KMS-11 (cell line): ENCODE measurements at regions not wholly inside any gene's neighbourhood (a gene's known extent, or its start where the extent isn't known, plus 50 kb on each side); places are given as distances from the start of the nearest gene placed in this dataset.

ENCODE experiments used
- H2AFZ ChIP-seq: fragments of 200-600 bp; sonication (generic); 2 replicates; pipeline ENCODE4 v1.6.1; 2016; ENCODE audit warnings: antibody characterized with exemption, mixed run types, low read depth
- H3K27ac ChIP-seq: fragments of 200-600 bp; sonication (generic); 2 replicates; pipeline ENCODE4 v1.6.1; 2016; ENCODE audit warnings: mild to moderate bottlenecking, mixed run types
- H3K27me3 ChIP-seq: fragments of 200-600 bp; sonication (generic); 2 replicates; pipeline ENCODE4 v1.6.1; 2017; ENCODE audit warnings: mild to moderate bottlenecking, low read depth, mixed run types, moderate library complexity; ENCODE audit not compliant: insufficient read depth
- H3K36me3 ChIP-seq: fragments of 200-600 bp; sonication (generic); 2 replicates; pipeline ENCODE4 v1.6.1; 2017; ENCODE audit warnings: mild to moderate bottlenecking, mixed run types; ENCODE audit not compliant: insufficient read depth
- H3K4me1 ChIP-seq: fragments of 200-600 bp; sonication (generic); 2 replicates; pipeline ENCODE4 v1.6.1; 2016; ENCODE audit warnings: mild to moderate bottlenecking, low read depth, mixed run types; ENCODE audit not compliant: poor library complexity, severe bottlenecking
- H3K4me2 ChIP-seq: fragments of 200-600 bp; sonication (generic); 2 replicates; pipeline ENCODE4 v1.7.0; 2016; ENCODE audit warnings: mild to moderate bottlenecking, mixed run types
- H3K4me3 ChIP-seq: fragments of 200-600 bp; sonication (generic); IDR thresholded peaks from 2 replicates; pipeline ENCODE4 v1.6.1; 2017; ENCODE audit warnings: low read depth, low read length, mixed read lengths; ENCODE audit not compliant: insufficient read depth
- H3K79me2 ChIP-seq: fragments of 200-600 bp; sonication (generic); 2 replicates; pipeline ENCODE4 v1.6.1; 2016; ENCODE audit warnings: low read depth, mixed run types; ENCODE audit not compliant: insufficient read depth
- H3K9ac ChIP-seq: fragments of 200-600 bp; sonication (generic); 2 replicates; pipeline ENCODE4 v1.6.1; 2016; ENCODE audit warnings: mild to moderate bottlenecking, mixed run types
- H4K20me1 ChIP-seq: fragments of 200-600 bp; sonication (generic); 2 replicates; pipeline ENCODE4 v1.6.1; 2016; ENCODE audit warnings: mild to moderate bottlenecking, mixed run types; ENCODE audit not compliant: insufficient read depth
- CTCF ChIP-seq: fragments of 200-600 bp; sonication (generic); conservative IDR thresholded peaks from 2 replicates; pipeline ENCODE4 v1.6.1; 2017; ENCODE audit warnings: low read depth, mild to moderate bottlenecking, antibody characterized with exemption, low read length, moderate library complexity, mixed read lengths

DNA sequence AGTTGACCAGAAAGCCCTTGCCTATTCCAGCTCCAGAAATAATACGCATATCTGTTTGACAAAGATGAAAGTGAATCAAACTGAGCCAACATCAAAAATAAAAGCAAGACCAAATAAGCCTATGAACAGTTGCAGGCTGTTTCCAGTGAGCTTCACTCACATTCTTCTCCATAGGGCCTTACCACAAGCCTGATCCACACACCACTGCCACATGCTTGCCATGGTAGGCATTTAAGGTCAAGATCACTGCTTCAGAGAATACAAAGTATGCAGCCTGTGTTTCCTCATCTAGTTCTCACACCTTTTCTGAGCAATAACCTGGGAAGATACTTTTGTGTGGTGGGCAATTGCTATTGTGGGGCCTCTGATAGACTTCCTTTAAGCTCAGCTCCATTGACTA lies 1060.2 kb downstream of the CDH11 start:
- Histone ChIP-seq H3K4me2 (no peak overlapping the region), H3K4me3 (no peak overlapping the region), H3K36me3 (no peaks in the 10 kb centered on the region), H3K4me1 (no peaks in the 10 kb centered on the region), H3K79me2 (no peaks in the 10 kb centered on the region), H4K20me1 (no peaks in the 10 kb centered on the region), H2AFZ (no peak overlapping the region), H3K27me3 (no peaks in the 10 kb centered on the region), H3K9ac (no peak overlapping the region), H3K27ac (no peak overlapping the region)
- no peak for TF ChIP-seq CTCF

GRCh38 chr16:64060631-64061030 lies 1061.2 kb downstream of the CDH11 start:
- Histone ChIP-seq H3K27ac (no peak overlapping the region), H3K4me3 (no peak overlapping the region), H2AFZ (no peak overlapping the region), H3K4me1 (no peaks in the 10 kb centered on the region), H3K9ac (no peak overlapping the region), H4K20me1 (no peaks in the 10 kb centered on the region), H3K4me2 (no peak overlapping the region), H3K79me2 (no peaks in the 10 kb centered on the region), H3K27me3 (no peaks in the 10 kb centered on the region), H3K36me3 (no peaks in the 10 kb centered on the region)
- TF ChIP-seq CTCF, result no peak

GRCh38 chr16:64058685-64059084 lies 1063.2 kb downstream of the CDH11 start:
- H4K20me1 ChIP-seq, result no peaks in the 10 kb centered on the region
- H3K27me3 ChIP-seq, result no peaks in the 10 kb centered on the region
- H3K9ac ChIP-seq, result no peak overlapping the region
- no peaks in the 10 kb centered on the region for H3K36me3 ChIP-seq
- no peak for TF ChIP-seq CTCF
- no peaks in the 10 kb centered on the region for H3K79me2 ChIP-seq
- H3K4me2 ChIP-seq, result no peak overlapping the region
- H2AFZ ChIP-seq, result no peak overlapping the region
- H3K27ac ChIP-seq, result no peak overlapping the region
- no peaks in the 10 kb centered on the region for H3K4me1 ChIP-seq
- H3K4me3 ChIP-seq, result no peak overlapping the region

DNA sequence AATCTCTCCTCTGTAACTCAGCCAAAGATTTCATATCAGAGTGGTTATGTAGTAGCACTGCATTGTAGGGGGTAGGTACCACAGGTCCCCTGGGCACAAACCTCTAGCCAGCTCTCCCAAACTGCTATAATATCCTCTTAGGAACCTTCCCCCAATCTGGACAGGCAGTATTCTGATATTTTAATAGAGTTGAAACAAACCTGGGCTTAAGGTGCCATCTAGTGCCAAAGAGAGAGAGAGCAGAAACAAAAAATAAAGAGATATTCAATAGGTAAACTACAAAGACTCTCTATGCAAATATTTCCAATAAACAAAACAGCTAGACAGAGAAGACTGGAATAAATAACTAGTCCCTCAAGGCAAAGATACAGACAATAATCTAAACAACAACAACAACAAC lies 1070.0 kb downstream of the CDH11 start:
- Histone ChIP-seq H3K79me2 (no peaks in the 10 kb centered on the region), H3K4me1 (no peaks in the 10 kb centered on the region), H3K4me2 (no peak overlapping the region), H2AFZ (no peak overlapping the region), H3K9ac (no peak overlapping the region), H3K27ac (no peak overlapping the region), H4K20me1 (no peaks in the 10 kb centered on the region), H3K4me3 (no peak overlapping the region), H3K27me3 (no peaks in the 10 kb centered on the region), H3K36me3 (no peaks in the 10 kb centered on the region)
- 0 out of 2 replicates have a peak, but pooled peaks have one; percentile 23 for TF ChIP-seq CTCF
